ENCODE measurements at regions not wholly inside any gene's neighbourhood (a gene's known extent, or its start where the extent isn't known, plus 50 kb on each side); places are given as distances from the start of the nearest gene placed in this dataset.

DNA sequence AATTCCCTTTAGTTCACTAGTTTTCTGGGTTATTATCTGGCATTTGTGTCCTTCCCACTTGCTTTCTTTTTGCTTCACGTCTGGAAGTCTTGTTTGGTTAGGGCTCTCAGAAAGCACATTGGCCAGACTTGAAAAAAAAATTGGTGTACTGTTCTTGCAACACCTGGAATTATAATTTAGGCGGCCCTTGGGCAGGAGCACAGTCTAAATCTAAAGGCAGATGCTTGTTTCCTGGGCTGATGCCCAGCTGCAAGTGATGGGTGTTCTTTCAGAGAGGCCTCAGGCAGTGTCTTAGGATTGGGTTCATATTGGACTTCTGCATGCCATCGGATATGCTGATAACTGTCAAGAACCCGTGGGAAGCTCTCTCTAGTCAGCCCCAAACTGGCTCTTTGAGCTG is 521.5 kb downstream of the PDCD6IP start:
- POLR2A ChIA-PET: no interaction called here
- Histone ChIP-seq H3K4me3 (ENCODE audit: low read length) (no peak overlapping the region), H3K27ac (ENCODE audit: low read depth, low read length) (no peak overlapping the region), H3K36me3 (ENCODE audit: control insufficient read depth in 2 of 3, insufficient read depth in 3 of 3, low read length in 3 of 3) (no peaks in the 10 kb centered on the region), H3K27me3 (ENCODE audit: control insufficient read depth in 2 of 2, insufficient read depth in 2 of 2, low read length in 2 of 2) (no peaks in the 10 kb centered on the region), H3K4me1 (ENCODE audit: control insufficient read depth in 2 of 2, insufficient read depth in 2 of 2, low read length in 2 of 2) (no peaks in the 10 kb centered on the region), H3K9me3 (ENCODE audit: control insufficient read depth in 2 of 3, low read length in 3 of 3) (no peaks in the 10 kb centered on the region)
- Mint-ChIP-seq H3K4me3 (no peak overlapping the region), H3K27me3 (peaks cover 0 to 19% (median 10%) of the 10 kb centered on the region in 5 donors), H3K9me3 (peaks cover 0 to 15% (median 5%) of the 10 kb centered on the region in 11 donors), H3K36me3 (peaks cover 0 to 11% (median 0%) of the 10 kb centered on the region in 5 donors), H3K4me1 (no peaks in the 10 kb centered on the region), H3K27ac (no peak overlapping the region)
- no peak for DNase-seq
- intact Hi-C loops (cut with micrococcal nuclease): no loop called here
- CTCF ChIA-PET: no interaction called here
- ATAC-seq: no peak

GRCh38 chr3:34323517-34323916 is 525.1 kb downstream of the PDCD6IP start:
- intact Hi-C loops (cut with micrococcal nuclease): no loop called here
- no peaks in the 10 kb centered on the region for H3K27me3 ChIP-seq (ENCODE audit: control insufficient read depth in 2 of 2, insufficient read depth in 2 of 2, low read length in 2 of 2)
- no peaks in the 10 kb centered on the region for H3K4me1 ChIP-seq (ENCODE audit: control insufficient read depth in 2 of 2, insufficient read depth in 2 of 2, low read length in 2 of 2)
- POLR2A ChIA-PET: no interaction called here
- peaks cover 0 to 19% (median 7%) of the 10 kb centered on the region in 5 donors for H3K27me3 Mint-ChIP-seq
- no peak overlapping the region for H3K27ac ChIP-seq (ENCODE audit: low read depth, low read length)
- CTCF ChIA-PET: no interaction called here
- no peak overlapping the region for H3K4me3 Mint-ChIP-seq
- no peak for ATAC-seq
- no peak overlapping the region for H3K4me3 ChIP-seq (ENCODE audit: low read length)
- no peaks in the 10 kb centered on the region for H3K9me3 ChIP-seq (ENCODE audit: control insufficient read depth in 2 of 3, low read length in 3 of 3)
- peaks cover 0 to 6% (median 0%) of the 10 kb centered on the region in 5 donors for H3K36me3 Mint-ChIP-seq
- H3K27ac Mint-ChIP-seq: no peak overlapping the region
- DNase-seq: no peak
- H3K4me1 Mint-ChIP-seq: no peaks in the 10 kb centered on the region
- peaks cover 0 to 5% (median 2%) of the 10 kb centered on the region in 11 donors for H3K9me3 Mint-ChIP-seq
- H3K36me3 ChIP-seq (ENCODE audit: control insufficient read depth in 2 of 3, insufficient read depth in 3 of 3, low read length in 3 of 3): no peaks in the 10 kb centered on the region

GRCh38 chr3:34346656-34347055 is 548.2 kb downstream of the PDCD6IP start:
- intact Hi-C loops (cut with micrococcal nuclease): no loop called here
- Histone ChIP-seq H3K36me3 (ENCODE audit: control insufficient read depth in 2 of 3, insufficient read depth in 3 of 3, low read length in 3 of 3) (no peaks in the 10 kb centered on the region), H3K9me3 (ENCODE audit: control insufficient read depth in 2 of 3, low read length in 3 of 3) (no peaks in the 10 kb centered on the region), H3K4me3 (ENCODE audit: low read length) (no peak overlapping the region), H3K27ac (ENCODE audit: low read depth, low read length) (no peak overlapping the region), H3K4me1 (ENCODE audit: control insufficient read depth in 2 of 2, insufficient read depth in 2 of 2, low read length in 2 of 2) (no peaks in the 10 kb centered on the region), H3K27me3 (ENCODE audit: control insufficient read depth in 2 of 2, insufficient read depth in 2 of 2, low read length in 2 of 2) (no peaks in the 10 kb centered on the region)
- POLR2A ChIA-PET: no interaction called here
- Mint-ChIP-seq H3K9me3 (no peaks in the 10 kb centered on the region), H3K27me3 (peaks cover 0 to 11% (median 0%) of the 10 kb centered on the region in 5 donors), H3K4me1 (no peaks in the 10 kb centered on the region), H3K27ac (no peak overlapping the region), H3K36me3 (no peaks in the 10 kb centered on the region), H3K4me3 (no peak overlapping the region)
- no peak for DNase-seq
- ATAC-seq: no peak
- CTCF ChIA-PET: no interaction called here

DNA sequence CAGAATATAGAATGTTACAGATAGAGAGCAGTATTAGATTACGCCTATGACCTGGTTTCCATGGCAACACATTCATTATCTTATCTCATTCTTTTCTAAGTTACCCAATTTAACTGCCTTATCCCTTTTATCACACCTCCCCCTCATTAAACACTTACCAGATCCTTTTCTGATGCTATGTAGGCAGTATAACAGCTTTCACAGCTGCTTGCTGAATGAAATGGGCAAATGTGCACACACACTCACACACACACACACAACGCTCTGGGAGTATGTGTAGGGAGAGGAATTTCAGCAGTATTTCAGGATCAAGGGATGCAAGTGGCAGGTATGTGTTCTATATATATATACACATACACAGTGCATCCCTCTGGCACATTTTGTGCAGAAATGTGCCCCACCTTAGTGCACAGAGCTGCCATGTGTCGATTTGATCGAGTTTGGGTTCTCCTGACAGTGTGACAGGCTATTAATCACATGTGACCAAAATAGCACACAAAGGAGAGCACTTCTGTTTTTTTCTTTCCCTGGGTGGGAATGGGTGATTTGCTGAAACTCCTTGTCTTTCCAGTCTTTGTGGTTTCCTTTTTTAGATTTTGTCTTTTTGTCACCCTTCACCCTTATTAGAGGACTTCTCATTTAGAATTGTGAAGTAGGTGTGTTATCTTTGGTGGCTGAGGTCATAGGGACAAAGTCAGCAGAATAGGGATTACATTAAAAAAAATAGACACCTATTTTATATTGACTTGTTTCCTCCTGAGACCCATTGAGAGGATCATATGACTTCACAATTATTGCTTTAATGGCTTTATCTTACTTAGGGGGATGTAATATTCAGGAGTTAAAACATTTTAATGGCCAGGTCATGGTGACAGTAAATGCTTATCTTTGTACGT is 553.7 kb downstream of the PDCD6IP start:
- ChIA-PET POLR2A (no interaction called here), CTCF (no interaction called here)
- Histone ChIP-seq H3K36me3 (ENCODE audit: control insufficient read depth in 2 of 3, insufficient read depth in 3 of 3, low read length in 3 of 3) (no peaks in the 10 kb centered on the region), H3K4me3 (ENCODE audit: low read length) (no peak overlapping the region), H3K9me3 (ENCODE audit: control insufficient read depth in 2 of 3, low read length in 3 of 3) (no peaks in the 10 kb centered on the region), H3K4me1 (ENCODE audit: control insufficient read depth in 2 of 2, insufficient read depth in 2 of 2, low read length in 2 of 2) (no peaks in the 10 kb centered on the region), H3K27me3 (ENCODE audit: control insufficient read depth in 2 of 2, insufficient read depth in 2 of 2, low read length in 2 of 2) (no peaks in the 10 kb centered on the region), H3K27ac (ENCODE audit: low read depth, low read length) (no peak overlapping the region)
- intact Hi-C loops (cut with micrococcal nuclease): no loop called here
- ATAC-seq: no peak
- Mint-ChIP-seq H3K4me1 (no peaks in the 10 kb centered on the region), H3K27ac (no peak overlapping the region), H3K36me3 (no peaks in the 10 kb centered on the region), H3K4me3 (no peak overlapping the region), H3K27me3 (peaks cover 0 to 18% (median 4%) of the 10 kb centered on the region in 5 donors), H3K9me3 (peaks cover 0 to 2% (median 0%) of the 10 kb centered on the region in 11 donors)
- no peak for DNase-seq

- H3K4me1 ChIP-seq (ENCODE audit: control insufficient read depth in 2 of 2, insufficient read depth in 2 of 2, low read length in 2 of 2): no peaks in the 10 kb centered on the region
- no peaks in the 10 kb centered on the region for H3K9me3 ChIP-seq (ENCODE audit: control insufficient read depth in 2 of 3, low read length in 3 of 3)
- DNase-seq: no peak
- intact Hi-C loops (cut with micrococcal nuclease): no loop called here
- H3K27me3 ChIP-seq (ENCODE audit: control insufficient read depth in 2 of 2, insufficient read depth in 2 of 2, low read length in 2 of 2): no peaks in the 10 kb centered on the region
- H3K9me3 Mint-ChIP-seq: peaks cover 0 to 3% (median 0%) of the 10 kb centered on the region in 11 donors
- no peak overlapping the region for H3K27ac ChIP-seq (ENCODE audit: low read depth, low read length)
- CTCF ChIA-PET: no interaction called here
- H3K4me3 Mint-ChIP-seq: no peak overlapping the region
- H3K36me3 ChIP-seq (ENCODE audit: control insufficient read depth in 2 of 3, insufficient read depth in 3 of 3, low read length in 3 of 3): no peaks in the 10 kb centered on the region
- no peak for ATAC-seq
- no peak overlapping the region for H3K27ac Mint-ChIP-seq
- H3K27me3 Mint-ChIP-seq: peaks cover 0 to 24% (median 4%) of the 10 kb centered on the region in 5 donors
- no peak overlapping the region for H3K4me3 ChIP-seq (ENCODE audit: low read length)
- H3K4me1 Mint-ChIP-seq: no peaks in the 10 kb centered on the region
- POLR2A ChIA-PET: no interaction called here
- no peaks in the 10 kb centered on the region for H3K36me3 Mint-ChIP-seq
These were observed 554.4 kb downstream of the PDCD6IP start for GRCh38 chr3:34352778-34353331.

DNA sequence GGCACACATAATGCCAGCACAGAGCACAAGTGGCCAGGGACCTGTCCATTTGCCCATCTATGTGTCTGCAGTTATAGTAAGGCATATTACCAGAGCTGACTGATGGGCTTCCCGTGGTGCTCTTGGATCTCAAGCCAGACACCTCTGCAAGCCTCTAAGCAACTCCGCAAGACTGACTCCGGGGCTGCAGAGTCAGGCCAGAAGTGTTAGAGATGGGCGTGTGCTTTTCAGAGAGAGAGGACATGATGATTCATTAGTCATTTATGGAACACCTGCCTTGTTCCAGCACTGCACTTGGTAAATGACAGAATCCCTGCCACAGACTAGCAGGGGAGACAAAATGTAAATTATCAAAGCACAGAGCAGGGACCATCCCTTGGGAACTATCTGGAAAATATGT is 559.0 kb downstream of the PDCD6IP start:
- CTCF ChIA-PET: no interaction called here
- Histone ChIP-seq H3K4me1 (ENCODE audit: control insufficient read depth in 2 of 2, insufficient read depth in 2 of 2, low read length in 2 of 2) (no peaks in the 10 kb centered on the region), H3K9me3 (ENCODE audit: control insufficient read depth in 2 of 3, low read length in 3 of 3) (no peaks in the 10 kb centered on the region), H3K27ac (ENCODE audit: low read depth, low read length) (no peak overlapping the region), H3K4me3 (ENCODE audit: low read length) (no peak overlapping the region), H3K36me3 (ENCODE audit: control insufficient read depth in 2 of 3, insufficient read depth in 3 of 3, low read length in 3 of 3) (no peaks in the 10 kb centered on the region), H3K27me3 (ENCODE audit: control insufficient read depth in 2 of 2, insufficient read depth in 2 of 2, low read length in 2 of 2) (no peaks in the 10 kb centered on the region)
- Mint-ChIP-seq H3K9me3 (peaks cover 0 to 3% (median 0%) of the 10 kb centered on the region in 11 donors), H3K4me1 (peaks cover 0 to 7% (median 0%) of the 10 kb centered on the region in 7 donors), H3K36me3 (no peaks in the 10 kb centered on the region), H3K27me3 (peaks cover 0 to 14% (median 4%) of the 10 kb centered on the region in 5 donors), H3K4me3 (no peak overlapping the region), H3K27ac (no peak overlapping the region)
- POLR2A ChIA-PET: no interaction called here
- intact Hi-C loops (cut with micrococcal nuclease): no loop called here
- DNase-seq: no peak
- no peak for ATAC-seq

- Mint-ChIP-seq H3K4me1 (peaks cover 0 to 8% (median 0%) of the 10 kb centered on the region in 7 donors), H3K27ac (no peak overlapping the region), H3K4me3 (no peak overlapping the region), H3K9me3 (peaks cover 0 to 3% (median 0%) of the 10 kb centered on the region in 11 donors), H3K36me3 (no peaks in the 10 kb centered on the region), H3K27me3 (peaks cover 0 to 19% (median 4%) of the 10 kb centered on the region in 5 donors)
- ChIA-PET POLR2A (no interaction called here), CTCF (no interaction called here)
- no peaks in the 10 kb centered on the region for H3K36me3 ChIP-seq (ENCODE audit: control insufficient read depth in 2 of 3, insufficient read depth in 3 of 3, low read length in 3 of 3)
- no peak overlapping the region for H3K4me3 ChIP-seq (ENCODE audit: low read length)
- no peaks in the 10 kb centered on the region for H3K27me3 ChIP-seq (ENCODE audit: control insufficient read depth in 2 of 2, insufficient read depth in 2 of 2, low read length in 2 of 2)
- ATAC-seq: no peak
- intact Hi-C loops (cut with micrococcal nuclease): no loop called here
- H3K27ac ChIP-seq (ENCODE audit: low read depth, low read length): no peak overlapping the region
- no peak for DNase-seq
- H3K4me1 ChIP-seq (ENCODE audit: control insufficient read depth in 2 of 2, insufficient read depth in 2 of 2, low read length in 2 of 2): no peaks in the 10 kb centered on the region
- H3K9me3 ChIP-seq (ENCODE audit: control insufficient read depth in 2 of 3, low read length in 3 of 3): no peaks in the 10 kb centered on the region
These were observed 560.6 kb downstream of the PDCD6IP start for GRCh38 chr3:34359064-34359463.

Measured in naive thymus-derived CD4-positive, alpha-beta T cell (primary cell).